ENCODE measurements at regions not wholly inside any gene's neighbourhood (a gene's known extent, or its start where the extent isn't known, plus 50 kb on each side); places are given as distances from the start of the nearest gene placed in this dataset.

- H3K9ac ChIP-seq (ENCODE audit: control insufficient read depth, extremely low read depth, insufficient read depth, low read length), result no peak overlapping the region
- TF ChIP-seq EZH2 (IDR thresholded peaks at IDR 0.05; ENCODE audit: low read length), result no peak
- TF ChIP-seq, protein P1, sequence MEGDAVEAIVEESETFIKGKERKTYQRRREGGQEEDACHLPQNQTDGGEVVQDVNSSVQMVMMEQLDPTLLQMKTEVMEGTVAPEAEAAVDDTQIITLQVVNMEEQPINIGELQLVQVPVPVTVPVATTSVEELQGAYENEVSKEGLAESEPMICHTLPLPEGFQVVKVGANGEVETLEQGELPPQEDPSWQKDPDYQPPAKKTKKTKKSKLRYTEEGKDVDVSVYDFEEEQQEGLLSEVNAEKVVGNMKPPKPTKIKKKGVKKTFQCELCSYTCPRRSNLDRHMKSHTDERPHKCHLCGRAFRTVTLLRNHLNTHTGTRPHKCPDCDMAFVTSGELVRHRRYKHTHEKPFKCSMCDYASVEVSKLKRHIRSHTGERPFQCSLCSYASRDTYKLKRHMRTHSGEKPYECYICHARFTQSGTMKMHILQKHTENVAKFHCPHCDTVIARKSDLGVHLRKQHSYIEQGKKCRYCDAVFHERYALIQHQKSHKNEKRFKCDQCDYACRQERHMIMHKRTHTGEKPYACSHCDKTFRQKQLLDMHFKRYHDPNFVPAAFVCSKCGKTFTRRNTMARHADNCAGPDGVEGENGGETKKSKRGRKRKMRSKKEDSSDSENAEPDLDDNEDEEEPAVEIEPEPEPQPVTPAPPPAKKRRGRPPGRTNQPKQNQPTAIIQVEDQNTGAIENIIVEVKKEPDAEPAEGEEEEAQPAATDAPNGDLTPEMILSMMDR (optimal IDR thresholded peaks at IDR 0.05 in 1 of 3, IDR thresholded peaks at IDR 0.05 in 1 of 3, conservative IDR thresholded peaks at IDR 0.05 in 1 of 3; ENCODE audit: extremely low read depth in 1 of 3, insufficient read depth in 2 of 3, low read length in 3 of 3), result no peak
- no peak overlapping the region for H3K27ac ChIP-seq (ENCODE audit: control insufficient read depth, insufficient read depth, low read length)
- H4K20me1 ChIP-seq (ENCODE audit: control insufficient read depth, extremely low read depth, insufficient read depth, low read length), result no peaks in the 10 kb centered on the region
- H3K4me2 ChIP-seq (ENCODE audit: control insufficient read depth, extremely low read depth, insufficient read depth, low read depth, low read length), result no peak overlapping the region
- H3K9me3 ChIP-seq (ENCODE audit: control insufficient read depth, low read depth, low read length), result no peaks in the 10 kb centered on the region
- FAIRE-seq, result no peak
- DNase-seq (ENCODE audit: low read depth, low spot score), result no peak
- H3K9me1 ChIP-seq (ENCODE audit: control insufficient read depth, extremely low read depth, insufficient read depth, low read length), result no peaks in the 10 kb centered on the region
- H3K27me3 ChIP-seq (ENCODE audit: control insufficient read depth, extremely low read depth, insufficient read depth, low read length), result no peaks in the 10 kb centered on the region
- H3K4me3 ChIP-seq (ENCODE audit: control insufficient read depth in 2 of 3, extremely low read depth in 1 of 3, insufficient read depth in 2 of 3, low read depth in 1 of 3, low read length in 3 of 3), result no peak overlapping the region
- no peaks in the 10 kb centered on the region for H3K36me3 ChIP-seq (ENCODE audit: control insufficient read depth in 2 of 2, extremely low read depth in 1 of 2, insufficient read depth in 2 of 2, low read length in 2 of 2)
- no peaks in the 10 kb centered on the region for H3K4me1 ChIP-seq (ENCODE audit: control insufficient read depth, extremely low read depth, insufficient read depth, low read length)
- no peak overlapping the region for H2AFZ ChIP-seq (ENCODE audit: control insufficient read depth, low read length)
- H3K79me2 ChIP-seq (ENCODE audit: control insufficient read depth, insufficient read depth, low read length), result no peaks in the 10 kb centered on the region
- dilution Hi-C loops (cut with MboI; ENCODE audit: extremely low pct_ligation_motif_present, low sequenced_read_pairs), result no loop called here
Observed at GRCh38 chr6:55012454-55012853, 161.9 kb upstream of the HCRTR2 start.

- H3K9me3 ChIP-seq (ENCODE audit: control insufficient read depth, low read depth, low read length), result no peaks in the 10 kb centered on the region
- no peak overlapping the region for H3K4me2 ChIP-seq (ENCODE audit: control insufficient read depth, extremely low read depth, insufficient read depth, low read depth, low read length)
- H3K9me1 ChIP-seq (ENCODE audit: control insufficient read depth, extremely low read depth, insufficient read depth, low read length), result no peaks in the 10 kb centered on the region
- H3K27me3 ChIP-seq (ENCODE audit: control insufficient read depth, extremely low read depth, insufficient read depth, low read length), result no peaks in the 10 kb centered on the region
- no peak overlapping the region for H3K27ac ChIP-seq (ENCODE audit: control insufficient read depth, insufficient read depth, low read length)
- no peak overlapping the region for H2AFZ ChIP-seq (ENCODE audit: control insufficient read depth, low read length)
- FAIRE-seq, result peak; percentile 44
- H3K36me3 ChIP-seq (ENCODE audit: control insufficient read depth in 2 of 2, extremely low read depth in 1 of 2, insufficient read depth in 2 of 2, low read length in 2 of 2), result no peaks in the 10 kb centered on the region
- no peak overlapping the region for H3K9ac ChIP-seq (ENCODE audit: control insufficient read depth, extremely low read depth, insufficient read depth, low read length)
- no peak for DNase-seq (ENCODE audit: low read depth, low spot score)
- H3K4me3 ChIP-seq (ENCODE audit: control insufficient read depth in 2 of 3, extremely low read depth in 1 of 3, insufficient read depth in 2 of 3, low read depth in 1 of 3, low read length in 3 of 3), result no peak overlapping the region
- H3K79me2 ChIP-seq (ENCODE audit: control insufficient read depth, insufficient read depth, low read length), result no peaks in the 10 kb centered on the region
- H3K4me1 ChIP-seq (ENCODE audit: control insufficient read depth, extremely low read depth, insufficient read depth, low read length), result no peaks in the 10 kb centered on the region
- TF ChIP-seq, protein P1 (optimal IDR thresholded peaks at IDR 0.05 in 1 of 3, IDR thresholded peaks at IDR 0.05 in 1 of 3, conservative IDR thresholded peaks at IDR 0.05 in 1 of 3; ENCODE audit: extremely low read depth in 1 of 3, insufficient read depth in 2 of 3, low read length in 3 of 3), result no peak
- no peak for TF ChIP-seq EZH2 (IDR thresholded peaks at IDR 0.05; ENCODE audit: low read length)
- dilution Hi-C loops (cut with MboI; ENCODE audit: extremely low pct_ligation_motif_present, low sequenced_read_pairs), result no loop called here
- H4K20me1 ChIP-seq (ENCODE audit: control insufficient read depth, extremely low read depth, insufficient read depth, low read length), result no peaks in the 10 kb centered on the region
Observed at GRCh38 chr6:55014321-55015088, 159.8 kb upstream of the HCRTR2 start.
